GM23338 (cell line): ENCODE measurements at regions not wholly inside any gene's neighbourhood (a gene's known extent, or its start where the extent isn't known, plus 50 kb on each side); places are given as distances from the start of the nearest gene placed in this dataset.

Experiments
- ATAC-seq: fragments of 200-7000 bp; cut with Tn5 transposase; 3 replicates; pipeline ENCODE4 v1.9.1; 2020
- DNase-seq: peaks from one replicate; pipeline ENCODE4 v3.0.0-alpha.2; 2015; ENCODE audit warnings: low spot score
- H2AFZ ChIP-seq: fragments of 200-600 bp; sonication (generic); 2 replicates; pipeline ENCODE4 v1.8.0; 2016; ENCODE audit warnings: antibody characterized with exemption, mild to moderate bottlenecking, moderate library complexity
- H3F3A ChIP-seq: fragments of 200-600 bp; sonication (generic); replicated peaks from 2 replicates; pipeline ENCODE4 v1.8.0; 2017; ENCODE audit warnings: antibody characterized with exemption, mixed run types, low read depth
- H3K27ac ChIP-seq: fragments of 200-600 bp; sonication (generic); 2 replicates; pipeline ENCODE4 v1.6.1; 2016; ENCODE audit warnings: low read depth
- H3K27me3 ChIP-seq: fragments of 200-600 bp; sonication (generic); 2 replicates; pipeline ENCODE4 v1.8.0; 2016; ENCODE audit warnings: mild to moderate bottlenecking, mixed run types, moderate library complexity; ENCODE audit not compliant: insufficient read depth
- H3K36me3 ChIP-seq: fragments of 200-600 bp; sonication (generic); 2 replicates; pipeline ENCODE4 v1.8.0; 2016; ENCODE audit warnings: mild to moderate bottlenecking; ENCODE audit not compliant: insufficient read depth
- H3K4me1 ChIP-seq: fragments of 200-600 bp; sonication (generic); 2 replicates; pipeline ENCODE4 v1.8.0; 2016; ENCODE audit warnings: mild to moderate bottlenecking, moderate library complexity; ENCODE audit not compliant: insufficient read depth
- H3K4me2 ChIP-seq: fragments of 200-600 bp; sonication (generic); 2 replicates; pipeline ENCODE4 v1.7.1; 2017; ENCODE audit warnings: mixed run types
- H3K4me3 ChIP-seq: fragments of 200-600 bp; sonication (generic); 2 replicates; pipeline ENCODE4 v1.6.1; 2016; ENCODE audit warnings: mixed run types
- H3K79me2 ChIP-seq: fragments of 200-600 bp; sonication (generic); replicated peaks from 2 replicates; pipeline ENCODE4 v1.8.0; 2017; ENCODE audit warnings: mild to moderate bottlenecking; ENCODE audit not compliant: insufficient read depth
- H3K9me2 ChIP-seq: fragments of 200-600 bp; sonication (generic); 2 replicates; pipeline ENCODE4 v1.8.0; 2017; ENCODE audit not compliant: insufficient read depth
- H4K20me1 ChIP-seq: fragments of 200-600 bp; sonication (generic); replicated peaks from 2 replicates; pipeline ENCODE4 v1.8.0; 2017; ENCODE audit warnings: mild to moderate bottlenecking; ENCODE audit not compliant: insufficient read depth
- H3K27ac Mint-ChIP-seq: 2 replicates; pipeline ENCODE4 v1.8.0; 2020; ENCODE audit warnings: inconsistent platforms, mild to moderate bottlenecking, moderate library complexity, mixed read lengths
- H3K27me3 Mint-ChIP-seq: 3 replicates; pipeline ENCODE4 v1.8.0; 2022; ENCODE audit warnings: low read depth, mild to moderate bottlenecking, moderate library complexity, mixed read lengths, inconsistent platforms; ENCODE audit not compliant: insufficient read depth, poor library complexity
- H3K36me3 Mint-ChIP-seq: 3 replicates; pipeline ENCODE4 v1.8.0; 2021; ENCODE audit warnings: low read depth, mild to moderate bottlenecking, inconsistent platforms, moderate library complexity, mixed read lengths
- H3K4me1 Mint-ChIP-seq: 3 replicates; pipeline ENCODE4 v1.8.0; 2020; ENCODE audit warnings: mild to moderate bottlenecking, inconsistent platforms, mixed read lengths
- H3K4me3 Mint-ChIP-seq: 3 replicates; pipeline ENCODE4 v1.8.0; 2021; ENCODE audit warnings: moderate library complexity, mild to moderate bottlenecking, inconsistent platforms, mixed read lengths
- H3K9me3 Mint-ChIP-seq: 3 replicates; pipeline ENCODE4 v1.8.0; 2020; ENCODE audit warnings: moderate library complexity, mild to moderate bottlenecking, inconsistent platforms, mixed read lengths
- CREB1 ChIP-seq: fragments of 250-450 bp; sonication (Bioruptor Pico); IDR thresholded peaks from 2 replicates; pipeline ENCODE4 v1.5.0; 2020; ENCODE audit warnings: low read depth, mild to moderate bottlenecking, moderate library complexity
- EZH2 ChIP-seq: fragments of 200-600 bp; sonication (generic); IDR thresholded peaks from one replicate; pipeline ENCODE4 v1.8.0; 2017; ENCODE audit warnings: antibody characterized with exemption, mild to moderate bottlenecking, low read depth; ENCODE audit not compliant: unreplicated experiment
- EZH2phosphoT487 ChIP-seq: fragments of 200-600 bp; sonication (generic); IDR thresholded peaks from one replicate; pipeline ENCODE4 v1.8.1; 2018; ENCODE audit warnings: antibody characterized with exemption; ENCODE audit not compliant: unreplicated experiment
- JUNB ChIP-seq: IDR thresholded peaks from one replicate; pipeline ENCODE4 v1.6.1; 2016; ENCODE audit warnings: antibody characterized with exemption; ENCODE audit not compliant: unreplicated experiment
- NANOG ChIP-seq: IDR thresholded peaks from 2 replicates; pipeline ENCODE4 v1.6.1; 2016; ENCODE audit warnings: antibody characterized with exemption, borderline replicate concordance
- POLR2AphosphoS5 ChIP-seq: IDR thresholded peaks from 2 replicates; pipeline ENCODE4 v1.6.1; 2016; ENCODE audit warnings: antibody characterized with exemption, low read depth
- STAT1 ChIP-seq: IDR thresholded peaks from one replicate; pipeline ENCODE4 v1.6.1; 2016; ENCODE audit warnings: antibody characterized with exemption; ENCODE audit not compliant: unreplicated experiment
- ZNF114 ChIP-seq: fragments of 250-450 bp; sonication (Bioruptor Pico); IDR thresholded peaks from 2 replicates; pipeline ENCODE4 v1.5.0; 2020; ENCODE audit warnings: mild to moderate bottlenecking, moderate library complexity
- TF ChIP-seq, protein P1 (sequence below): IDR thresholded peaks from 2 replicates; pipeline ENCODE4 v1.6.1; 2016; ENCODE audit warnings: antibody characterized with exemption
- TF ChIP-seq, protein P2 (sequence below), 2 experiments: fragments of 200-600 bp in 1 of 2; sonication (generic) in 1 of 2; conservative IDR thresholded peaks; 2 replicates each; pipeline versions ENCODE4 v1.5.1 to v1.6.1; 2016 to 2017; ENCODE audit warnings: antibody characterized with exemption in 2 of 2, low read depth in 2 of 2, mild to moderate bottlenecking in 2 of 2, moderate library complexity in 1 of 2
- TF ChIP-seq, protein P3 (sequence below): fragments of 250-450 bp; sonication (Bioruptor Pico); IDR thresholded peaks from 2 replicates; pipeline ENCODE4 v1.5.0; 2020; ENCODE audit warnings: mild to moderate bottlenecking, moderate library complexity

- 0 out of 2 replicates have a peak, but pooled peaks cover 2% of the 10 kb centered on the region for H3K36me3 ChIP-seq
- ATAC-seq (no peak), DNase-seq (no peak)
- H3K4me1 Mint-ChIP-seq = no peaks in the 10 kb centered on the region
- no peaks in the 10 kb centered on the region for H3K9me2 ChIP-seq
- H3K27me3 Mint-ChIP-seq = peaks cover 2% of the 10 kb centered on the region
- no peaks in the 10 kb centered on the region for H3K27me3 ChIP-seq
- H3F3A ChIP-seq = no peaks in the 10 kb centered on the region
- H3K9me3 Mint-ChIP-seq = peaks cover 92% of the 10 kb centered on the region
- no peak overlapping the region for H3K27ac Mint-ChIP-seq
- no peak overlapping the region for H3K4me2 ChIP-seq
- H2AFZ ChIP-seq = no peak overlapping the region
- H3K4me1 ChIP-seq = no peaks in the 10 kb centered on the region
- TF ChIP-seq, protein P1, sequence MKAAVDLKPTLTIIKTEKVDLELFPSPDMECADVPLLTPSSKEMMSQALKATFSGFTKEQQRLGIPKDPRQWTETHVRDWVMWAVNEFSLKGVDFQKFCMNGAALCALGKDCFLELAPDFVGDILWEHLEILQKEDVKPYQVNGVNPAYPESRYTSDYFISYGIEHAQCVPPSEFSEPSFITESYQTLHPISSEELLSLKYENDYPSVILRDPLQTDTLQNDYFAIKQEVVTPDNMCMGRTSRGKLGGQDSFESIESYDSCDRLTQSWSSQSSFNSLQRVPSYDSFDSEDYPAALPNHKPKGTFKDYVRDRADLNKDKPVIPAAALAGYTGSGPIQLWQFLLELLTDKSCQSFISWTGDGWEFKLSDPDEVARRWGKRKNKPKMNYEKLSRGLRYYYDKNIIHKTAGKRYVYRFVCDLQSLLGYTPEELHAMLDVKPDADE = no peak
- H3K4me3 Mint-ChIP-seq = no peak overlapping the region
- H3K36me3 Mint-ChIP-seq = peaks cover 27% of the 10 kb centered on the region
- H3K27ac ChIP-seq = no peak overlapping the region
- no peak overlapping the region for H3K4me3 ChIP-seq
- no peaks in the 10 kb centered on the region for H4K20me1 ChIP-seq
- no peaks in the 10 kb centered on the region for H3K79me2 ChIP-seq
Measured at GRCh38 chr10:42477170-42477569, 161.2 kb downstream of the ZNF33B start.

DNA sequence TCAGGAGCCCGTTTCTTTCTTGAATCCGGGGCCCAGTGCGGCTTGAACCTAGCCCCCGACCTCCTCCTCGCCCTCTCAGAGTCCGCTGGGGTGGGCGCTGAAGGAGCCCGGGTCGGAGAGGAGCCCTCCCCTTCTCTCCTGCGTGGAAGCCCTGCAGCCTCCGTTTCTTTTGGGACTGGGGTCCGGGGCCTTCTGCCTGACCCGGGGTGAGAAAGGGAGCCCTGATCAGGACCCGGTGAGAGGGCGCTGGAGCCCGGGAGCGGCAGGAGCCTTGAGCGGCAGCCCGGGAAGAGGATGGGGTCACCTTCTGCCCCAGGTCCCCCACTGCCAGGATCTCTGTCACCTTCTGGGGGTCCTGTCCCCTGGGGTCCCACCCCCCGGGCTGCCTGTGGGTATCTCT is 162.3 kb downstream of the ZNF33B start:
- Histone ChIP-seq H3F3A (no peaks in the 10 kb centered on the region), H3K9me2 (no peaks in the 10 kb centered on the region), H3K4me1 (no peaks in the 10 kb centered on the region), H4K20me1 (no peaks in the 10 kb centered on the region), H3K27me3 (no peaks in the 10 kb centered on the region), H3K79me2 (no peaks in the 10 kb centered on the region), H3K36me3 (no peaks in the 10 kb centered on the region), H3K4me3 (peak overlapping the region; percentile 40), H2AFZ (no peak overlapping the region), H3K4me2 (peak overlapping the region; percentile 32; the same call in 1 of the 2 replicates), H3K27ac (no peak overlapping the region)
- Mint-ChIP-seq H3K36me3 (peaks cover 32% of the 10 kb centered on the region), H3K27me3 (peaks cover 2% of the 10 kb centered on the region), H3K9me3 (peaks cover 93% of the 10 kb centered on the region), H3K27ac (no peak overlapping the region), H3K4me1 (no peaks in the 10 kb centered on the region), H3K4me3 (no peak overlapping the region)
- ATAC-seq = no peak
- TF ChIP-seq JUNB (no peak), STAT1 (no peak), POLR2AphosphoS5 (no peak), NANOG (no peak), EZH2 (no peak), EZH2phosphoT487 (no peak), ZNF114 (CRISPR knock-in tag) (no peak), CREB1 (CRISPR knock-in tag) (no peak)
- TF ChIP-seq, protein P1 = no peak
- TF ChIP-seq, protein P2, sequence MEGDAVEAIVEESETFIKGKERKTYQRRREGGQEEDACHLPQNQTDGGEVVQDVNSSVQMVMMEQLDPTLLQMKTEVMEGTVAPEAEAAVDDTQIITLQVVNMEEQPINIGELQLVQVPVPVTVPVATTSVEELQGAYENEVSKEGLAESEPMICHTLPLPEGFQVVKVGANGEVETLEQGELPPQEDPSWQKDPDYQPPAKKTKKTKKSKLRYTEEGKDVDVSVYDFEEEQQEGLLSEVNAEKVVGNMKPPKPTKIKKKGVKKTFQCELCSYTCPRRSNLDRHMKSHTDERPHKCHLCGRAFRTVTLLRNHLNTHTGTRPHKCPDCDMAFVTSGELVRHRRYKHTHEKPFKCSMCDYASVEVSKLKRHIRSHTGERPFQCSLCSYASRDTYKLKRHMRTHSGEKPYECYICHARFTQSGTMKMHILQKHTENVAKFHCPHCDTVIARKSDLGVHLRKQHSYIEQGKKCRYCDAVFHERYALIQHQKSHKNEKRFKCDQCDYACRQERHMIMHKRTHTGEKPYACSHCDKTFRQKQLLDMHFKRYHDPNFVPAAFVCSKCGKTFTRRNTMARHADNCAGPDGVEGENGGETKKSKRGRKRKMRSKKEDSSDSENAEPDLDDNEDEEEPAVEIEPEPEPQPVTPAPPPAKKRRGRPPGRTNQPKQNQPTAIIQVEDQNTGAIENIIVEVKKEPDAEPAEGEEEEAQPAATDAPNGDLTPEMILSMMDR (conservative IDR thresholded peaks at IDR 0.05; ENCODE audit: low read depth in 2 of 2) = no peak
- TF ChIP-seq, protein P3, sequence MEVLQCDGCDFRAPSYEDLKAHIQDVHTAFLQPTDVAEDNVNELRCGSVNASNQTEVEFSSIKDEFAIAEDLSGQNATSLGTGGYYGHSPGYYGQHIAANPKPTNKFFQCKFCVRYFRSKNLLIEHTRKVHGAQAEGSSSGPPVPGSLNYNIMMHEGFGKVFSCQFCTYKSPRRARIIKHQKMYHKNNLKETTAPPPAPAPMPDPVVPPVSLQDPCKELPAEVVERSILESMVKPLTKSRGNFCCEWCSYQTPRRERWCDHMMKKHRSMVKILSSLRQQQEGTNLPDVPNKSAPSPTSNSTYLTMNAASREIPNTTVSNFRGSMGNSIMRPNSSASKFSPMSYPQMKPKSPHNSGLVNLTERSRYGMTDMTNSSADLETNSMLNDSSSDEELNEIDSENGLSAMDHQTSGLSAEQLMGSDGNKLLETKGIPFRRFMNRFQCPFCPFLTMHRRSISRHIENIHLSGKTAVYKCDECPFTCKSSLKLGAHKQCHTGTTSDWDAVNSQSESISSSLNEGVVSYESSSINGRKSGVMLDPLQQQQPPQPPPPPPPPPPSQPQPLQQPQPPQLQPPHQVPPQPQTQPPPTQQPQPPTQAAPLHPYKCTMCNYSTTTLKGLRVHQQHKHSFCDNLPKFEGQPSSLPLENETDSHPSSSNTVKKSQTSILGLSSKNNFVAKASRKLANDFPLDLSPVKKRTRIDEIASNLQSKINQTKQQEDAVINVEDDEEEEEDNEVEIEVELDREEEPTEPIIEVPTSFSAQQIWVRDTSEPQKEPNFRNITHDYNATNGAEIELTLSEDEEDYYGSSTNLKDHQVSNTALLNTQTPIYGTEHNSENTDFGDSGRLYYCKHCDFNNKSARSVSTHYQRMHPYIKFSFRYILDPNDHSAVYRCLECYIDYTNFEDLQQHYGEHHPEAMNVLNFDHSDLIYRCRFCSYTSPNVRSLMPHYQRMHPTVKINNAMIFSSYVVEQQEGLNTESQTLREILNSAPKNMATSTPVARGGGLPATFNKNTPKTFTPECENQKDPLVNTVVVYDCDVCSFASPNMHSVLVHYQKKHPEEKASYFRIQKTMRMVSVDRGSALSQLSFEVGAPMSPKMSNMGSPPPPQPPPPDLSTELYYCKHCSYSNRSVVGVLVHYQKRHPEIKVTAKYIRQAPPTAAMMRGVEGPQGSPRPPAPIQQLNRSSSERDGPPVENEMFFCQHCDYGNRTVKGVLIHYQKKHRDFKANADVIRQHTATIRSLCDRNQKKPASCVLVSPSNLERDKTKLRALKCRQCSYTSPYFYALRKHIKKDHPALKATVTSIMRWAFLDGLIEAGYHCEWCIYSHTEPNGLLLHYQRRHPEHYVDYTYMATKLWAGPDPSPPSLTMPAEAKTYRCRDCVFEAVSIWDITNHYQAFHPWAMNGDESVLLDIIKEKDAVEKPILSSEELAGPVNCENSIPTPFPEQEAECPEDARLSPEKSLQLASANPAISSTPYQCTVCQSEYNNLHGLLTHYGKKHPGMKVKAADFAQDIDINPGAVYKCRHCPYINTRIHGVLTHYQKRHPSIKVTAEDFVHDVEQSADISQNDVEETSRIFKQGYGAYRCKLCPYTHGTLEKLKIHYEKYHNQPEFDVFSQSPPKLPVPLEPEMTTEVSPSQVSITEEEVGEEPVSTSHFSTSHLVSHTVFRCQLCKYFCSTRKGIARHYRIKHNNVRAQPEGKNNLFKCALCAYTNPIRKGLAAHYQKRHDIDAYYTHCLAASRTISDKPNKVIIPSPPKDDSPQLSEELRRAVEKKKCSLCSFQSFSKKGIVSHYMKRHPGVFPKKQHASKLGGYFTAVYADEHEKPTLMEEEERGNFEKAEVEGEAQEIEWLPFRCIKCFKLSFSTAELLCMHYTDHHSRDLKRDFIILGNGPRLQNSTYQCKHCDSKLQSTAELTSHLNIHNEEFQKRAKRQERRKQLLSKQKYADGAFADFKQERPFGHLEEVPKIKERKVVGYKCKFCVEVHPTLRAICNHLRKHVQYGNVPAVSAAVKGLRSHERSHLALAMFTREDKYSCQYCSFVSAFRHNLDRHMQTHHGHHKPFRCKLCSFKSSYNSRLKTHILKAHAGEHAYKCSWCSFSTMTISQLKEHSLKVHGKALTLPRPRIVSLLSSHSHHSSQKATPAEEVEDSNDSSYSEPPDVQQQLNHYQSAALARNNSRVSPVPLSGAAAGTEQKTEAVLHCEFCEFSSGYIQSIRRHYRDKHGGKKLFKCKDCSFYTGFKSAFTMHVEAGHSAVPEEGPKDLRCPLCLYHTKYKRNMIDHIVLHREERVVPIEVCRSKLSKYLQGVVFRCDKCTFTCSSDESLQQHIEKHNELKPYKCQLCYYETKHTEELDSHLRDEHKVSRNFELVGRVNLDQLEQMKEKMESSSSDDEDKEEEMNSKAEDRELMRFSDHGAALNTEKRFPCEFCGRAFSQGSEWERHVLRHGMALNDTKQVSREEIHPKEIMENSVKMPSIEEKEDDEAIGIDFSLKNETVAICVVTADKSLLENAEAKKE = no peak
- no peak for DNase-seq
